Keratinocyte (primary cell): ENCODE measurements at regions not wholly inside any gene's neighbourhood (a gene's known extent, or its start where the extent isn't known, plus 50 kb on each side); places are given as distances from the start of the nearest gene placed in this dataset.

Experiments
- CTCF ChIP-seq, 3 experiments: IDR thresholded peaks in 1 of 3; conservative IDR thresholded peaks in 1 of 3; optimal IDR thresholded peaks in 1 of 3; 2 replicates in 2 of 3; 3 replicates in 1 of 3; pipeline versions ENCODE3 to v1.5.1; 2011; ENCODE audit warnings: low read length in 3 of 3, mild to moderate bottlenecking in 3 of 3, moderate library complexity in 2 of 3, control low read depth in 1 of 3, inconsistent platforms in 1 of 3; ENCODE audit not compliant: insufficient read depth in 2 of 3; ENCODE audit errors: extremely low read depth in 1 of 3
- EZH2 ChIP-seq: IDR thresholded peaks from one replicate; pipeline ENCODE4 v1.6.1; 2012; ENCODE audit warnings: inconsistent platforms, mild to moderate bottlenecking, low read length, moderate library complexity

- TF ChIP-seq CTCF (optimal IDR thresholded peaks at IDR 0.05 in 1 of 3, IDR thresholded peaks at IDR 0.05 in 1 of 3, conservative IDR thresholded peaks at IDR 0.05 in 1 of 3; ENCODE audit: extremely low read depth in 1 of 3, insufficient read depth in 2 of 3, low read length in 3 of 3), result no peak
- no peak for TF ChIP-seq EZH2
These were observed 1348.3 kb upstream of the CDH9 start for GRCh38 chr5:28386712-28387111.
